Stimulated activated CD4-positive, alpha-beta T cell treated with anti-CD3 and anti-CD28 coated beads, Interleukin-12 subunit alpha, Interleukin-12 subunit beta, amount 100 ng/mL, for 4 hours (primary cell): ENCODE measurements at regions not wholly inside any gene's neighbourhood (a gene's known extent, or its start where the extent isn't known, plus 50 kb on each side); places are given as distances from the start of the nearest gene placed in this dataset.
"Not testable (repeated sequence)": the region's sequence is repeated elsewhere in the genome, so short reads cannot be mapped to it uniquely, and the experiment has no call there.

Experiments used
- DNase-seq: peaks from one replicate; pipeline ENCODE4 v3.0.0-alpha.2; 2020

GRCh38 chr2:106288873-106289272 is 94.8 kb upstream of the UXS1 start:
- DNase-seq = no peak

GRCh38 chr2:106285237-106285829 is 91.2 kb upstream of the UXS1 start:
- DNase-seq = no peak

- no peak for DNase-seq
These were observed 90.6 kb upstream of the UXS1 start for GRCh38 chr2:106284691-106285202.

GRCh38 chr2:106284255-106284654 is 90.2 kb upstream of the UXS1 start:
- DNase-seq = no peak

- DNase-seq = not testable (repeated sequence)
These were observed 89.4 kb upstream of the UXS1 start for GRCh38 chr2:106283228-106284152.

GRCh38 chr2:106282462-106283170 is 88.5 kb upstream of the UXS1 start:
- DNase-seq = no peak

GRCh38 chr2:106281907-106282430 is 87.9 kb upstream of the UXS1 start:
- not testable (repeated sequence) for DNase-seq

GRCh38 chr2:106280722-106281446 is 86.8 kb upstream of the UXS1 start:
- no peak for DNase-seq

- no peak for DNase-seq
These were observed 86.1 kb upstream of the UXS1 start for GRCh38 chr2:106280224-106280623.

- no peak for DNase-seq
These were observed 84.2 kb upstream of the UXS1 start for GRCh38 chr2:106278112-106278876.

- DNase-seq = no peak
These were observed 83.3 kb upstream of the UXS1 start for GRCh38 chr2:106277426-106277825.

- DNase-seq = no peak
These were observed 81.9 kb upstream of the UXS1 start for GRCh38 chr2:106275971-106276370.

GRCh38 chr2:106274668-106275067 is 80.6 kb upstream of the UXS1 start:
- no peak for DNase-seq

GRCh38 chr2:106272216-106272807 is 78.2 kb upstream of the UXS1 start:
- no peak for DNase-seq

GRCh38 chr2:106270471-106270891 is 76.4 kb upstream of the UXS1 start:
- no peak for DNase-seq

- peak; percentile 7 for DNase-seq
These were observed 75.6 kb upstream of the UXS1 start for GRCh38 chr2:106269591-106270291.

GRCh38 chr2:106267997-106268396 is 73.9 kb upstream of the UXS1 start:
- DNase-seq = no peak

- no peak for DNase-seq
These were observed 67.8 kb upstream of the UXS1 start for GRCh38 chr2:106261871-106262321.

- not testable (repeated sequence) for DNase-seq
These were observed 64.8 kb upstream of the UXS1 start for GRCh38 chr2:106258859-106259258.

GRCh38 chr2:106257830-106258229 is 63.7 kb upstream of the UXS1 start:
- no peak for DNase-seq
